ENCODE measurements at regions not wholly inside any gene's neighbourhood (a gene's known extent, or its start where the extent isn't known, plus 50 kb on each side); places are given as distances from the start of the nearest gene placed in this dataset.

GRCh38 chr10:120086066-120086465 lies 193.5 kb downstream of the SEC23IP start:
- no peak for TF ChIP-seq CTCF (IDR thresholded peaks at IDR 0.05)
- DNase-seq (ENCODE audit: low spot score) = no peak
- H3K27me3 Mint-ChIP-seq (ENCODE audit: low read depth) = no peaks in the 10 kb centered on the region
- H3K4me3 Mint-ChIP-seq (ENCODE audit: unreplicated experiment) = no peak overlapping the region
- H3K36me3 Mint-ChIP-seq (ENCODE audit: low read depth) = no peaks in the 10 kb centered on the region
- H3K27ac Mint-ChIP-seq (ENCODE audit: unreplicated experiment) = no peak overlapping the region
- no peaks in the 10 kb centered on the region for H3K4me1 Mint-ChIP-seq (ENCODE audit: low read depth)
- peaks cover 6% of the 10 kb centered on the region for H3K9me3 Mint-ChIP-seq (ENCODE audit: low read depth)

DNA sequence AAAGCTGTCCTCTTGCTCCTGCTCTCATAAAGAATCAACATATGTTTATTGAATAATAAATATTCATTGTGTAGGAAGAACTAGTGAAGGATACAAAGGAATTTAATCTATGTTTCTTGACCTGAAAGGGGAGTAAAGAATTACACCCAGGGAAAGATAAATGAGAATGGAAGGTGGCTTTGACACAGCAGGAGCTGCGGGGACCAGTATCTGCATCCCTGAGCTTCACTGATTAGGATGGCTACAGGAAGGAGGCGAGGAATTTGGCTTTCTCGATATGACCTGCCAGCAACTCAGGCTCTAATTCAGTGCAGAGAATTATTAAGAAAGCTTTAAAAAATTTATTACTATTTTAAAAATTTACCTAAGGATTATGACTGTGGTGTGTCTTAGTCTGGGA lies 194.6 kb downstream of the SEC23IP start:
- Mint-ChIP-seq H3K4me1 (ENCODE audit: low read depth) (no peaks in the 10 kb centered on the region), H3K36me3 (ENCODE audit: low read depth) (no peaks in the 10 kb centered on the region)
- no peak for DNase-seq (ENCODE audit: low spot score)

DNA sequence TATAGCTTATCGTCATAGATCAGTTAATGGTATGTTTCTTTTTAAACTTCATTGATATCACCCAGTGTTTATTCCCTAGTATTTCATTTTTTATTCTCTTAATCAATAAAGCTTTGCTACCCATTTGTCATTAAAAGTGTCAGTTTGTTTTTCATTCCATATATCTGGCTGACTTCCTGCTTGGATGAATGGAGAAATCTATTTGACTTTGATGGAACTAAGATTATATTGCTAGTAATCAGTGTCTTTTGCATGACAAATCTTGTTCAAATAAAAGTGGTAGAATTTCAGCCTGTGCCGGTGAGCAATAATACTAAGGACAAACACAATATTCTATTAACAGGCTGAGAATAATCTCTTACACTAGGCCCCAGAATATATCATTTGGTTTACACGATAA lies 203.3 kb downstream of the SEC23IP start:
- Mint-ChIP-seq H3K27me3 (ENCODE audit: low read depth) (no peaks in the 10 kb centered on the region), H3K27ac (ENCODE audit: unreplicated experiment) (no peak overlapping the region), H3K4me1 (ENCODE audit: low read depth) (peaks cover 8% of the 10 kb centered on the region), H3K9me3 (ENCODE audit: low read depth) (no peaks in the 10 kb centered on the region), H3K36me3 (ENCODE audit: low read depth) (no peaks in the 10 kb centered on the region), H3K4me3 (ENCODE audit: unreplicated experiment) (no peak overlapping the region)
- no peak for DNase-seq (ENCODE audit: low spot score)
- TF ChIP-seq CTCF (IDR thresholded peaks at IDR 0.05) = no peak

More for the DNA sequence above, 194.6 kb downstream of the SEC23IP start:
- peaks cover 3% of the 10 kb centered on the region for H3K9me3 Mint-ChIP-seq (ENCODE audit: low read depth)
- no peaks in the 10 kb centered on the region for H3K27me3 Mint-ChIP-seq (ENCODE audit: low read depth)
- H3K27ac Mint-ChIP-seq (ENCODE audit: unreplicated experiment) = no peak overlapping the region
- no peak overlapping the region for H3K4me3 Mint-ChIP-seq (ENCODE audit: unreplicated experiment)
- no peak for TF ChIP-seq CTCF (IDR thresholded peaks at IDR 0.05)

GRCh38 chr10:120097766-120098165 lies 205.2 kb downstream of the SEC23IP start:
- H3K9me3 Mint-ChIP-seq (ENCODE audit: low read depth) = no peaks in the 10 kb centered on the region
- H3K27me3 Mint-ChIP-seq (ENCODE audit: low read depth) = no peaks in the 10 kb centered on the region
- H3K4me1 Mint-ChIP-seq (ENCODE audit: low read depth) = peaks cover 8% of the 10 kb centered on the region
- no peaks in the 10 kb centered on the region for H3K36me3 Mint-ChIP-seq (ENCODE audit: low read depth)
- DNase-seq (ENCODE audit: low spot score) = no peak
- TF ChIP-seq CTCF (IDR thresholded peaks at IDR 0.05) = no peak
- no peak overlapping the region for H3K4me3 Mint-ChIP-seq (ENCODE audit: unreplicated experiment)
- no peak overlapping the region for H3K27ac Mint-ChIP-seq (ENCODE audit: unreplicated experiment)

DNA sequence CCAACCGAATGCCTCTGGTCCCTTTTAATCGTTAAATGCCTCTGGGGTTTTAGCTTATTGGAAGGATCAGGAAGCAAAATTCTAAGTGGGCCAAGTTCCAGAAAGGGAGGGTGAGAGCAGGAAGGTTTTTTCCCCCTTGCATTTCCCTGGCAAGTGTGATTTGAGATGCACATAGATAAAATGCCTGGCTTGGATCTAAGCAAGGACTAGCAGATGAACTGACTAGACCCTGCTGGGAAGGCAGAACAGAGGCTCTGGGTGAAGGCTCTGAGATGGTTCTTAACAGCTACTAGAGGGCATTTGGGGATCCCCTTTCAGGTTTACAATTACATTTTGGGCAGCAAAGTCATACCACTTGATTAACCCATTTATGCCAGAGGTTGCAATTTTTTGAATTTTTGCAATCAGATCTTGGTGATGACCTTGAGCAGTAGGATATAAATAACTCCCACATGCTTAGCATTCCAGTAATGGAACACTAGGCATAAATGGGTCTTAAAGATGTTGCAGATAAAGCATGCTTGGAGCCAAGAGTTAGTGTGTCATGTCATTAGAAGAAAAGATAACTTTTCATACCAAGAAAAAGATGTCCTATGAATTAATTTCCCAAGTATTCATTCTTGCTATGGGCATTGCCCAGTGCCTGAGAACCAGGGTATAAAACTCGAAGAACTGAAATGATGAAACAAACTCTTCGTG lies 205.9 kb downstream of the SEC23IP start:
- Mint-ChIP-seq H3K4me3 (ENCODE audit: unreplicated experiment) (no peak overlapping the region), H3K9me3 (ENCODE audit: low read depth) (no peaks in the 10 kb centered on the region), H3K27ac (ENCODE audit: unreplicated experiment) (no peak overlapping the region), H3K4me1 (ENCODE audit: low read depth) (peaks cover 8% of the 10 kb centered on the region), H3K27me3 (ENCODE audit: low read depth) (peaks cover 3% of the 10 kb centered on the region), H3K36me3 (ENCODE audit: low read depth) (no peaks in the 10 kb centered on the region)
- no peak for DNase-seq (ENCODE audit: low spot score)
- no peak for TF ChIP-seq CTCF (IDR thresholded peaks at IDR 0.05)

Measured in chondrocyte (in vitro differentiated cells).